Dermis blood vessel endothelial cell (primary cell): ENCODE measurements at regions not wholly inside any gene's neighbourhood (a gene's known extent, or its start where the extent isn't known, plus 50 kb on each side); places are given as distances from the start of the nearest gene placed in this dataset.
"Not testable (repeated sequence)": the region's sequence is repeated elsewhere in the genome, so short reads cannot be mapped to it uniquely, and the experiment has no call there.

ENCODE experiments used
- DNase-seq: peaks from one replicate; pipeline ENCODE4 v3.0.0; 2010

DNA sequence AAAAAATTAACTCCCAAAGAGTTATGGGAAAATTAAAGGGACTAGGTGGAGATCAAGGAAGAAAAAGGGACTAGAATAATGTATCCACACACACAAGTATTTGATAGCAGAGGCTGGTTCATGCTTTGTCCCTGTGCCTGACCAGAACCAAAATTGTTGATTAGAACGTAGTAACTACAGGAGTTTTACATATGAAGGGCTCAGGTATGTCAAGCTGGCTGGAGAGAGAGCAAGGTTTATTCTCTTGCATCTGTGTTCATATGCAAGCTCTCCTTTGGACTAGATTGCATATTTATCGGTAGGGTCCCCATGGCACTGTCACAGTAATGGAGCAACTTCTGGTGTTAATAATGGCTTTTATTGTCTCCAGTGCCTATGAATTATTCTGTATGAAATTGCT lies 239.9 kb upstream of the TRPM3 start:
- no peak for DNase-seq

DNA sequence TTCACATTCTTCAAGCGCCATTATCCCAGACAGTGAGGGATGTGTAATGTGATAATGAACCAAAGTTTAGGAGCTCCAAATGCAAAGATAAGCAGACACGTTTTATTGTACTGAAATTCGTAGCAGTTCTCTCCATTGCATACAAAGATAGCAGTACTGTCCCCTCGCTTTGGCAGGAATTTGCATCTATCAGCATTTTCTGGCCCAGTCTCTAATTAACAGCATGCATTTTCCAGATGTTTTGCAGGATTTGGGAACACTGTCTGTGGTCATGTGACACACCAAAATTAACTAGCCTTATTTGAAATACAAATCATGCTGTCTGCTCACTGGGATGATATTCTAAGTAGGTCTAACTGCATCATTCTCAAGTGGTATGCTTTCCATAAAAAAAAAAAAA lies 235.9 kb upstream of the TRPM3 start:
- DNase-seq = no peak

DNA sequence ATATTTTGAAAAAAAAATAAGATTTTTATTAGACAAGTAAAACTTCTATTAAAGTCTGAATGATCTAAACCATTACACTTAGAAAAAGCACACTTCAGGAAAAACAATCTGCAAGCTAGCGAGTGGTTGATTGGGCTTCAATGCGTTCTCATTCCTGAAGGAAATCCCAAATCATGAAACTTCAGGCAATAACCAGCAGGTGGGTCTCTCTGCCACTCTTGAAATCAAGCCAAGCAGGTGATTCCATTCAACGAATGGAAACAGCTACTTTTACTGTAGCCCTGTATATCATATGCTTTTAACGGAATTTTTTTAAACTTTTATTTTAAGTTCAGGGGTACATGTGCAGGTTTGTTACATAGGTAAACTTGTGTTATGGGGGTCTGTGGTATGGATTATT lies 234.5 kb upstream of the TRPM3 start:
- no peak for DNase-seq

DNA sequence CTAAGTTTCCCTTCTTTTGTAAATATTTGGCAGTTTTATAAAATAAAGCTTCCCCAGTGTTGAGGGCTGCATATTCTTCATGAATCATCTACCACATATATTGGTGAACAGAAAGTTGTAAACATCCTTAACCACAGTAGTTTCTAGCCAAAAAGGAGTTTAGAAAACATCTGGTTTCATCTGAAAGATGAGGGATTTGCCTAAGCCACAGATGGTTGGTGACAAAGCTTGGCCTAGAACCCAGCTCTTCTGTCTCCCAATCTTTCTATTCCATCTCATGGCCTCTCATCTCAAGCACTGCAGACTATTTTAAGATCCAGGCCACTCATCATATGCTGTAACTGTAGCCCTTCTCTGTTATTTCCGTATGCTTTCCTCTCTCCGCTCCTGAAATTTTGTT lies 232.3 kb upstream of the TRPM3 start:
- no peak for DNase-seq

DNA sequence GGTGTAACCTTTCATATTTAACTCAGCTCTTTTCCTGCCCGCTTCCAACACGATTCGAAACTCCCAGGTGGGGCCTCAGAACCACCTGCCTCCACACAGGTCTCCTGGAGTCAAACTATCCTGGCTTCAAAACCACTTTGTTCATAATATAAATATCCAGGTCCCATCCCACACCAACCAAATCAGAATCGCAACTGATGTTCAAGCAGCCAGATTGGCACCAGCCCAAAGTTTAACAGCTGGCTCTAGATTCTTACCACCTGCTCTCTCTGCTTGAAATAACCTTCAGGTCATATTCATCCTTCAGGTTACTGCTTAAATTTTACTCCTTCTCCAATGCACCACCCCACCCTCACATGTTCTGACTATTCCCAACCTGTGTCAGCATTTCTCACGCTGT lies 231.4 kb upstream of the TRPM3 start:
- DNase-seq = no peak

DNA sequence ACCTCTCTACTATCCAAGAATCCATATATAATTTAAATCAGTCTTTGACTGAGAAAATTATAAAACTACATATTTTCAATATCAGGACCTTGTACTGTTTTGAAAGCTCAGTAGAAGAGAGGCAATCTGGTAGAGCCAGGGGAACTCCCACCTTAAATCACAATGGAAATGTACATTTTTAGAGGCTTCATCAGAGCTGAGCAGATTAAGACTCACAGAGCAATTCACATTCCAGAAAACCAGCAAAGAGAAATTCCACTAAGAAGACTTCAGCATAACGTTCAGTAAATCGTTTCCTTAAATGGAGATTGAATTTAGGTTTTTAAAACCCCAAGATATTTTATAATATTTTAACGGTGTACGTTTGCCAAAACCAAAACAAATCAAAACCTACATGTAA lies 227.8 kb upstream of the TRPM3 start:
- no peak for DNase-seq

DNA sequence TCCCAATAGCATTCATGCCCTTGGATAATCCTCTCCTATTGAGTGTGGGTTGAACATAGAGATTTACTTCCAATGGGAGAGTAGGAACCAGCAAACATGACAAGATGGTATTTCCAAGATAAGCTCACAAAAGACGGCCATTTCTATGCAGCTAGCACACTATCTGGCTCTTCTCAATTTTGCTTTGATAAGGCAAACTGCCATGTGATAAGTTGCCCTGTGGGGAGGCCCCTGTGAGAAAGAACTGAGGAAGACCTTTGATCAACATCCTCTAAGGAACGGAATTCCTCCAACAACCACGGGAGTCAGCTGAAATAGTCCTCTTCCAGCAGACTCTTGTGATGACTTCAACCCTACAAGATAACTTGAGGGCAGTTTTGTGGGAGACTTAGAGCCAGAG lies 211.9 kb upstream of the TRPM3 start:
- no peak for DNase-seq

DNA sequence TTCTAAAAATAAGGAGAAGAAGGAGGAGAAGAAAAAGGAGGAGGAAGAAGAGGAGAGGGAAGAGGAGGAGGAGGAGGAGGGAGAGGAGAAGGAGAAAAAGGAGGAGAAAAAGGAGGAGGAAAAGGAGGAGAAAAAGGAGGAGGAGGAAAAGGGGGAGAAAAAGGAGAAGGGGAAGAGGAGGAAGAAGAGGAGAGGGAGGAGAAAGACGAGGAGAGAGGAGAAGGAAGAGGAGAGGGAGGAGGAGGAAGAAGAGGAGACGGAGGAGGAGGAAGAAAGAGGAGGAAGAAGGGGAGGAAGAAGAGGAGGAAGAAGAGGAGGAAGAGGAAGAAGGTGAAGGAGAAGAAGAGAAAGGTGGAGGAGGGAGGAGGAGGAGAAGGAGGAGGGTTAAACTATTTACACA lies 210.2 kb upstream of the TRPM3 start:
- no peak for DNase-seq

DNA sequence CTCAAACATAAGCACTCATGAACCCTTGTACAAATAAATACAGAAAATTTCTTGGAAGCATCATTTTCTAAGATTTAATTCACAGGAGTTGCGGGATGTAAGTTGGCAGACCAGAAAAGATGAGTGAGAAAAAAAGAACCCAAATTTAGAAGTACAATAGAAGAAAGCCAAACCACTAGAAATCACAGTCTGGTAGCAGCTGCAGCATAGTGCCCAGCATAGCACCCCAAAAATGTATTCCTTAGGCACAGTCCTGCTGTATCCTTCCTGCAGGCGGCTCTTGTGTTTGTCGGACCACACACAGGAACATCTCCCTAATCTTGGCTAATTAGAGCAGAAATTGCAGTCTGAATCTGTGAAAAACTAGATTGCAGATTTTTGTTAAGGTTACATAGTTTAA lies 208.5 kb upstream of the TRPM3 start:
- no peak for DNase-seq

DNA sequence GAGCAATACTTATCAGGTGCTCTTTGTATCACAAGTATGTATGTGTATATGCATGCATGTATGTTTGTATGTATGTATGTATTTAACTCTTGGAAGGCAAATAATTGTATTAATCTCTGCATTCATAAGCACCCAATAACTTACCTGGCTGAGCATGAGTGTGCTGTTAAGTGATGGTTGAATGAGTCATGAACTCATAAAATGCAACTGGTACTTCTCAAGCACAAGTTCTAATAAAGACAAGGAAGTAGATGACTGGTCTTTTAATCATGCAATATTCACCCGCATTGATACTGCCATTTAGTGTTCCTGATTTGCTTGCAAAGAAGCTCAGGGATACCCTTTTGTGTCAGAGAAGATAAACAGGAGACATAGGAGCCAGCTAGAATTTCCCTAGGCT lies 204.9 kb upstream of the TRPM3 start:
- no peak for DNase-seq

DNA sequence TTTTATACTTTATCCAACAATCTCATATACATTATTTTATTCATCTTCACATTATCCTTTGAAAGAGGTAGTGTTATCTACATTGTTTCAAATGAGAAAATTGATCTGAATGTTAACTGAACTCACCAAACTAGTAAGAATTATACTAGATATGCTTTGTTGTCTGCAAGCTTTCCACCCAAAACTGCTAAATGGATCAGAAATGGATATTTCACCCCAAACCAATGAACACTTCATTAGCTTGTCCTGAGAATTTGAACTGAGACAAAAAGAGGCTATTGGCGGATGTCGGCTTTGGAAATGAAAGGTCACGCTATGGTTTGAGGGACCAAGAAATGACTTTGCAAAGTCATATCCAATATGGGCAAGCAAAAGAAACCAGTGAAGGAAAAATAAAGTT lies 201.9 kb upstream of the TRPM3 start:
- DNase-seq = no peak

DNA sequence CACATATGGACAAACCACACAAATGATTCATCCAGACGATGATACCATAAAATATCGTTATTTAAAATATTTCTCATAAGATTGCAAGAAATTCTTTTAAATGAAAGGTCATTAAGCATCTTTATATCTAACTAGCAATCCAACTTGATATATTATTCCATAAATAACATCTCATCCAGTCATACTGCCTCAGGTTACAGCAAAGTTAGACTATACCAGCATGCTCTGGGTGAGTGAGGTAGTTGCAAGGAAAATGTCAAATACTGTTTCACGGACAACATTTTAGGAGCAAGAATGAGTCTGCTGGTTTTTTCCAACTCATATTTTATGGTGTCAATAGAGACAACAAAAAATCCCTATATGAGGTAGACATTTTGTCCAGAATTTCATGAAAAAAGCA lies 200.9 kb upstream of the TRPM3 start:
- no peak for DNase-seq

DNA sequence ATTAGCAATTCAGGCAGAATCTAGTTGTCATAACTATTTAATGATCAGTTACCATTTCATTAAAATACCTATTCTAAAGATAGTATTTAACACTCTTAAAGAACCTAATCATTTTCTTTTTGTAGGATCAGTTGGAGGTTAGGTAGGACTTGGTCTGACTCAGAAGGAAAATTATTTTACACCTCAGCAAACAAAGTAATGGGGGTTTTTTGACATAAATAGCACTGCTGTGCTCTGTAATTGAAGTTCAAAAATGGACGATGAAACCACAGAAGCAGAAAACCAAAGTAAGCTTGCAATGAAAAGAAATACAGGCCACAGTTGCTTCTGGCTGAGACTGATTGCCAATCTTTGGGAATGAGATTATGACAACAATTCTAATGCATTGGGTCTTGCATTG lies 187.0 kb upstream of the TRPM3 start:
- no peak for DNase-seq

DNA sequence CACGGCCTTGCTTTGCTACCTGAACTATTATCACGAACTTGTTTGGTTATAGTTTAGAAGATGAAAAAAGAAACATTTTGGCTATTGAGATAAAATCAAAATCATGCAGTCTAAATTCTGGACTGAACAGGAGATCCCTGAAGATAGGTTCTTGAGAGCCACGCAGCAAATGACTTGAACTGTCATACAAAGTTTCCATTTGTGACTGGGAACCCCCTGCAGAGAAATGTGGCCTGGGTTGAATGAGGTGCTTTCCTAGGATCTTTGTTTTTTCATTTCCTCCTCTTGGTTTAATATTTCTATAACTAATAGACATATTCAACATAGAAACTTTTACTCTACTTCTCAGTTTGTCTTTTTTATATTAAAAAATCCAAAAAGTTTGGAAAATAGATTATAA lies 184.7 kb upstream of the TRPM3 start:
- DNase-seq = no peak

DNA sequence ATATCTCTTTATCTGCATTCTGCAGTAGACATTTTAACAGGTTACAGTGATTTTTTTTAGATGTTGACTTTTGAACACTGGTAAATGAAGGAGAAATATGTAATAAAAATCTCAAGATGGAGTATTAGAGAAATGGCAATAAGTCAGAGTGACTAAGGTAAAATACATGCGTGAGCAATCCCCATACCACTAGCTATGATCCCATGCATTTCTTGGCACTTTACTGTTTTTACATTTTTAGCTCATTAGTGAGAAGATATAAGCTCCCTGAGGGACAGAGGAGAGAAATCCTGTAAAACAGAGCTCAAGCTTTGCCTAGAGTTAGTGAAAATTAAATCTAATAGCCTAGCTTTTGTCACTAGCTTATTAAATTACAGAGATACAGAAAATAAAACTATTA lies 181.9 kb upstream of the TRPM3 start:
- DNase-seq = no peak

DNA sequence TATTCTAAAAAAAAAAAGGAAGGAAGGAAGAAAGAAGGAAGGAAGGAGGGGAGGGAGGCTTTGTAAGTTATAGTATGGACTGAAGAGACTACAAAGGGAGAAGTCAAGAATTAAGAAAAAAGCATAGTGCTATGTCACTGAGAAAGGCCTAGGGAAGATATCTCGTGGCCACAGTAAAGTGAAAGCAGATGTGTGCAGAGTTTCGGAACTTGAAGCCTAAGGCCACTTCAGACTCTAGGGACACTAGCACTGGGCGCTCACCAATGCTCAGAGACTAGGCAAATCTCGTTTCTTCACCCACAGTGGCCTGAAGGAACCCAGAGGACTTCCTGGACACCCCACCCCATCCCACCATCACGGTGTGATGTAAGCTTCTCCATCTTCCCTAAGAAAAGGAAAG lies 181.4 kb upstream of the TRPM3 start:
- DNase-seq = no peak

DNA sequence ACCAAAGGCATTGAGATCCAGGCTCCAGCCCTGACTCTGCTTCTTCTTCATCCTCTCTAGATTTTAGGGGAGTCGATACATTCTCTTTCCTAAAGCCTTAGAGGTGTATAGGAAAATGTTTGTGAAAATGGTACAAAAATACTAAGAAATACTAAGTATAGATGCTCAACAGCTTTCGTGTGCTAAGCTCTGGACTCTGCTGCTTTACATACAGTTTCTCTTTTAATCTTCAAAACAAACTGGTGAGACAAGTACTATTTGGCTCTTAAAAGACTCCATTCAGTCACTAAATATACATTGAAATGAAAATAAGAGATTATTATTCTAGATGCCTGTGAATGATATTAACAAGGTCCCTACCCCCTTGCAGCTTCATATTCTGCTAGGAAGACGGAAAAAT lies 174.5 kb upstream of the TRPM3 start:
- no peak for DNase-seq

DNA sequence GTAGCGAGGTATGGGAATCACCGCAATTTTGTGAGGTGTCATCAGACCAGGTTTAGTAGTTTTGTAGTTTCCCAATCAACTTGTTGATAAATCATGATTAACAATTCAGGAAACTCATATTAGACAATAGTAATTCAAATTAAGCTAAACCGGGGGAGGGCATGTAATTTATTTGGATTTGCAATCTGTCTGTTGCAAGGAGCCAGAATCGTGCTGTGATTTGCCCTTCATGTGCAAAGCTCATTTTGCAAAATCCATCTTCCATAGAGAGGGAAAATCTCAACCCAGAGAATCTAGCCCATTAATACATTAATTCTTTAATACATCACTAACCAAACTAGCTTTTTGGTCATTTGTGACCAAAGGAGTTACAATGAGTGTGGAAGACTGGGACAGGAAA lies 164.7 kb upstream of the TRPM3 start:
- DNase-seq = no peak

DNA sequence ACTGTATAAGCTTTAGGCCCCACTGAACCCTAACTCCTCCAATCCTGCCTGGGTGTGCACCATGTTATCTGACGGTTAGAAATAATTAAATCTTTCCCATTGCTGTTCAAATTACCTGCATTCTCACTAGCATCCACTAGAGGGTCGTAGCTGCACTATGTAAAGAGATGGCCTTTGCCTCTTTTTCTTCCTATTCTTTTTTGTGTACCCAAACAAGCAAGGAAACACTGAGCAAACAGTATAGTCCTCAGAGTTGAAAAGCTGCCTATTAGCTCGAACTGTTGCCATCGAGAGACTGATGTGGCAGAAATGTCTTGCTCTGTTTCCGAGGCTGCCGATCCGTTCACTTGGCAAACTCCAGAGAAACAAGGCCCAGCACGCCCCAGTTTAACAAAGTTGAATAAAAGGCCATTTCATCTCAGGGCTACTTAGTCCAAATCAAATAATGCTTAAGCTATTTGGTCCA lies 163.8 kb upstream of the TRPM3 start:
- peak; percentile 80 for DNase-seq

DNA sequence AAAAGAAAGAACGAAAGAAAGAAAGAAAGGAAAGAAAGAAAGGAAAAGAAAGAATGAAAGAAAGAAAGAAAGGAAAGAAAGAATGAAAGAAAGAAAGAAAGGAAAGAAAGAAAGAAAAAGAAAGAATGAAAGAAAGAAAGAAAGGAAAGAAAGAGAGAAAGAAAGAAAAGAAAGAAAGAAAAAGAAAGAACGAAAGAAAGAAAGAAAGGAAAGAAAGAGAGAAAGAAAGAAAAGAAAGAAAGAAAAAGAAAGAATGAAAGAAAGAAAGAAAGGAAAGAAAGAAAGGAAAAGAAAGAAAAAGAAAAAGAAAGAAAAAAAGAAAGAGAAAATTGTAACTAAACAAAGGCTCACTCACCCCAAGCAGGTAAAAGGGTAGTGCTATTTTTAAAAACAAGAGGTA lies 160.7 kb upstream of the TRPM3 start:
- not testable (repeated sequence) for DNase-seq

DNA sequence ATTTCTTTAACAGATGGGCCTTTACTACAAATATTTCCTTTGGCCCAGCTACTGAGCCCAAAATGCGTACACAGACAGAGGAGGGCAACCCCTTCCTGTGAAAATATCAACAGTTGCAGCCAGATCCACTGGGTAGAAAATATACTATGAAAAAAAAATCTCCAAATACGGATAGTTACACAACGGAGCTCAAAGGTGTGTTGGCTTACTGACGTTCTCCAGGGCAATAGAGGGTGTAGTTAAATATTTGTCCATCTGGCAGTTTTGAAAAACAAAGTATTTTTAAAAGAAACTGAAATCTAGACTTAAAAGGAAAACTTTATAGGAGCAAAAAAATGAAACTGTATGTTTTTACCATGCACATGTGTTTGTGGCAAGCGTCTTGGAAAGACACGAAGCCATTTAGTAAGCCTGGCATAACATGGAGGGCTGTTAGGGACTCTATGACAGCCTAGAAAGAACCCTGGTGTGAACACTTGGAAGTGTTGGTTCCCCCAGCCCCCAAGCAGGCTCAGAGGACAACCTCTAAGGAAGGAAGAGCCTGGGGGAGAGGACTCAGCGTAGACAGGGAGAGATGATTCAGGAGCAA lies 157.8 kb upstream of the TRPM3 start:
- no peak for DNase-seq

DNA sequence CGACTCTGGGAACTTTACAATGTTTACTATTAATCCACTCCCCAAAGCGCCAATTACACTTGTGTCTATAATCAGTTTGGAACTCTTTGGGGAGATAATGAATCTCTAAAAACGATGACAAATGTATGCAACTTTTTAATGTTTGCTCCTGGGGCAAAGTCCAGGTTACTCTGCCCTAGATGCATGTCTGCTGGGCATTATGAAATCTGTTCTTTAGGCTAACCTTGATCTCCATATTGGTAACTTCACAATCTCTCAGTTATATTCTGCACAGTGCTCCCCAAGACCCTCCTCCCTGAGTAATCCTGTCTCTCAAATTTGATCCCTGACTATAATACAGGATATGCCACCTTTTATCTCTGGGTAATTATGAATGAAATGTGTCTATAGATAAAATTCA lies 152.2 kb upstream of the TRPM3 start:
- no peak for DNase-seq

DNA sequence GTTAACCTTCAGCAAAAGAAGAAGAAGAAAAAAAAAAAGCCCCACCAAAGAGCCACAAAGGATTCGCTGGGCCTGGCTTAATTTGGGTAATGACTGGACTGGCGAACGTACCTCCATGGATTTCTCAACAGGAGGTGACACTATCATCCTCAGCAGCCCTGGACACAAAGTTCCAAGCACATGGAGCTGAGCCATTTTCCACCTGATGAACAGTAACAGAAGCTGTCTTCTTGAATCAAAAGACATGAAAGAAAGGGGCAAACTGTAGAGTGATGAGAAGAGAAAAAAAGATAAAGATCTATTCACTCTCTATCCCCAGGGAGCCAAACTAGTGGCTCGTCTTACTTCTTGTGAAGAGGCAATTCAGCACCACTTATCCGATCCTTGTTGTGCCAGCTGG lies 150.2 kb upstream of the TRPM3 start:
- no peak for DNase-seq

DNA sequence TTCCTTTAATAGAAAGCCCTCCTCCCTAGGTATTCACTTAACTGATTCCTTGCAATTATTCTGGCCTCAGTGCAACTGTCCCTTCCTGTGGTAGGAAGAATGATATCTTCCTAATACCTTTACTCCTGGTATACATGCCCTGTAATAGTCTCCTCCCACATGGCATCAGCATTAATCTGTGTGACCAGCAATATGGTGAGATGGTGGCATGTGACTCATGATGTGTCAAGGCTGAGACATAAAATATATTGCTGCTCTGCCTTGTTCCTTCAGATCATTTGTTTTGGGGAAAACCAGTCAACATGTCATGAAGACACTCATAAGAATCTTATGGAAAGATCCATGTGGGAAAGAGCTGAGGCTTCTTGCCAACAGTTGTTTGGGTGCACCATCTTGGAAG lies 149.1 kb upstream of the TRPM3 start:
- no peak for DNase-seq

DNA sequence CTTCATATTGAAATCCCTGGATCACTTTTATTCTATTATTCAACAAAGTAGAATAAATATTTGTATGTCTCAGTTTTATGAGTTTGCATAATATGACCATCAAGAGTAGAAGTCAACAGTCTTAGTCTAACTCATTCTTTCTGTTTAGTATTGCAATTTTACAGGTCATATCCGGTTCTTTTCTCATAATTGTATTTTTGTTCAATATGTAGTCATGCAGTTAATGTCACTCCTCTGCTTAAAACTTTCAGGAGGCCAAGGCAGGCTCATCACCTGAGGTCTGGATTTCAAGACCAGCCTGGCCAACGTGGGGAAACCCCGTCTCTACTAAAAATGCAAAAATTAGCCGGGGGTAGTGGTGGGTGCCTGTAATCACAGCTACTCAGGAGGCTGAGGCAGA lies 148.4 kb upstream of the TRPM3 start:
- DNase-seq = no peak
